GM08714 (cell line): ENCODE measurements at regions not wholly inside any gene's neighbourhood (a gene's known extent, or its start where the extent isn't known, plus 50 kb on each side); places are given as distances from the start of the nearest gene placed in this dataset.

Experiments used
- H3K4me3 ChIP-seq: fragments of 200-500 bp; sonication (Bioruptor generic); 2 replicates; pipeline ENCODE4 v1.5.1; 2014; ENCODE audit warnings: mild to moderate bottlenecking, low read length, inconsistent platforms
- ZNF274 ChIP-seq: IDR thresholded peaks from 2 replicates; pipeline ENCODE4 v1.6.1; 2012; ENCODE audit warnings: mild to moderate bottlenecking, low read depth, low read length

- no peak for TF ChIP-seq ZNF274
- no peak overlapping the region for H3K4me3 ChIP-seq
Observed at GRCh38 chr12:107458990-107459389, 226.6 kb upstream of the PWP1 start.

- H3K4me3 ChIP-seq: no peak overlapping the region
- TF ChIP-seq ZNF274: no peak
Observed at GRCh38 chr12:107459641-107460040, 226.0 kb upstream of the PWP1 start.

GRCh38 chr12:107461222-107461975 lies 224.2 kb upstream of the PWP1 start:
- H3K4me3 ChIP-seq: no peak overlapping the region
- no peak for TF ChIP-seq ZNF274

- no peak for TF ChIP-seq ZNF274
- H3K4me3 ChIP-seq: no peak overlapping the region
Observed at GRCh38 chr12:107462428-107463332, 222.9 kb upstream of the PWP1 start.

- TF ChIP-seq ZNF274: no peak
- H3K4me3 ChIP-seq: no peak overlapping the region
Observed at GRCh38 chr12:107464644-107465043, 221.0 kb upstream of the PWP1 start.

- TF ChIP-seq ZNF274: no peak
- no peak overlapping the region for H3K4me3 ChIP-seq
Observed at GRCh38 chr12:107465625-107466024, 220.0 kb upstream of the PWP1 start.

- TF ChIP-seq ZNF274: no peak
- H3K4me3 ChIP-seq: no peak overlapping the region
Observed at GRCh38 chr12:107467716-107468115, 217.9 kb upstream of the PWP1 start.

GRCh38 chr12:107468182-107468581 lies 217.4 kb upstream of the PWP1 start:
- H3K4me3 ChIP-seq: no peak overlapping the region
- TF ChIP-seq ZNF274: no peak

GRCh38 chr12:107469011-107469410 lies 216.6 kb upstream of the PWP1 start:
- no peak overlapping the region for H3K4me3 ChIP-seq
- TF ChIP-seq ZNF274: no peak

GRCh38 chr12:107470645-107471044 lies 215.0 kb upstream of the PWP1 start:
- no peak overlapping the region for H3K4me3 ChIP-seq
- no peak for TF ChIP-seq ZNF274

GRCh38 chr12:107472308-107472707 lies 213.3 kb upstream of the PWP1 start:
- no peak for TF ChIP-seq ZNF274
- H3K4me3 ChIP-seq: no peak overlapping the region

GRCh38 chr12:107474099-107474498 lies 211.5 kb upstream of the PWP1 start:
- H3K4me3 ChIP-seq: no peak overlapping the region
- TF ChIP-seq ZNF274: no peak

- TF ChIP-seq ZNF274: no peak
- no peak overlapping the region for H3K4me3 ChIP-seq
Observed at GRCh38 chr12:107474639-107475539, 210.7 kb upstream of the PWP1 start.

- TF ChIP-seq ZNF274: no peak
- no peak overlapping the region for H3K4me3 ChIP-seq
Observed at GRCh38 chr12:107475900-107476299, 209.7 kb upstream of the PWP1 start.
